ENCODE measurements at regions not wholly inside any gene's neighbourhood (a gene's known extent, or its start where the extent isn't known, plus 50 kb on each side); places are given as distances from the start of the nearest gene placed in this dataset.

DNA sequence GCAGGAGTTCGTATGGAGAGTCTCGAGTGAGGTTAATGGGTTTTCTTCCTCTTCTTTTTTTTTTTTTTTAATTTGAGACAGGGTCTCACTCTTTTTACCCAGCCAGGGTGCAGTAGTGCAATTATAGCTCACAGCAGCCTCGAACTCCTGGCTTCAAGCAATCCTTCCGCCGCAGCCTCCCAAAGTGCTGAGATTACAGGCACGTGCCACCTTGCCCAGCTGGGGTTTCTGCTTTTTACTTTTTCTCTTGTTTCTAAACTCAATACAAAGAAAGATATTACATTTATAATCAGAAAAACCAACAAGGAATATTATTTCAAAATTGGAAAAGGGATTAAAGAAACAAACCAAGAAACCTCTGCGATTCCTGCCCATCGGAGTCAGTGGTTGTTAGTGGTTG is 175.9 kb downstream of the SEC14L1 start:
- peak overlapping the region in 1 of 2 experiments; percentile 45 for H3K4me3 ChIP-seq (ENCODE audit: low read depth in 1 of 2, low read length in 1 of 2)
- TF ChIP-seq, protein P1, sequence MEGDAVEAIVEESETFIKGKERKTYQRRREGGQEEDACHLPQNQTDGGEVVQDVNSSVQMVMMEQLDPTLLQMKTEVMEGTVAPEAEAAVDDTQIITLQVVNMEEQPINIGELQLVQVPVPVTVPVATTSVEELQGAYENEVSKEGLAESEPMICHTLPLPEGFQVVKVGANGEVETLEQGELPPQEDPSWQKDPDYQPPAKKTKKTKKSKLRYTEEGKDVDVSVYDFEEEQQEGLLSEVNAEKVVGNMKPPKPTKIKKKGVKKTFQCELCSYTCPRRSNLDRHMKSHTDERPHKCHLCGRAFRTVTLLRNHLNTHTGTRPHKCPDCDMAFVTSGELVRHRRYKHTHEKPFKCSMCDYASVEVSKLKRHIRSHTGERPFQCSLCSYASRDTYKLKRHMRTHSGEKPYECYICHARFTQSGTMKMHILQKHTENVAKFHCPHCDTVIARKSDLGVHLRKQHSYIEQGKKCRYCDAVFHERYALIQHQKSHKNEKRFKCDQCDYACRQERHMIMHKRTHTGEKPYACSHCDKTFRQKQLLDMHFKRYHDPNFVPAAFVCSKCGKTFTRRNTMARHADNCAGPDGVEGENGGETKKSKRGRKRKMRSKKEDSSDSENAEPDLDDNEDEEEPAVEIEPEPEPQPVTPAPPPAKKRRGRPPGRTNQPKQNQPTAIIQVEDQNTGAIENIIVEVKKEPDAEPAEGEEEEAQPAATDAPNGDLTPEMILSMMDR (IDR thresholded peaks at IDR 0.05) = no peak
- no peaks in the 10 kb centered on the region for H3K27me3 ChIP-seq
- H3K9me3 ChIP-seq = no peaks in the 10 kb centered on the region
- no peaks in the 10 kb centered on the region for H3K36me3 ChIP-seq
- H3K27ac ChIP-seq = peak overlapping the region; percentile 88
- peaks cover 72 to 74% of the 10 kb centered on the region in 2 experiments for H3K4me1 ChIP-seq (ENCODE audit: control insufficient read depth in 1 of 2, insufficient read depth in 1 of 2, low read depth in 1 of 2, low read length in 1 of 2)

DNA sequence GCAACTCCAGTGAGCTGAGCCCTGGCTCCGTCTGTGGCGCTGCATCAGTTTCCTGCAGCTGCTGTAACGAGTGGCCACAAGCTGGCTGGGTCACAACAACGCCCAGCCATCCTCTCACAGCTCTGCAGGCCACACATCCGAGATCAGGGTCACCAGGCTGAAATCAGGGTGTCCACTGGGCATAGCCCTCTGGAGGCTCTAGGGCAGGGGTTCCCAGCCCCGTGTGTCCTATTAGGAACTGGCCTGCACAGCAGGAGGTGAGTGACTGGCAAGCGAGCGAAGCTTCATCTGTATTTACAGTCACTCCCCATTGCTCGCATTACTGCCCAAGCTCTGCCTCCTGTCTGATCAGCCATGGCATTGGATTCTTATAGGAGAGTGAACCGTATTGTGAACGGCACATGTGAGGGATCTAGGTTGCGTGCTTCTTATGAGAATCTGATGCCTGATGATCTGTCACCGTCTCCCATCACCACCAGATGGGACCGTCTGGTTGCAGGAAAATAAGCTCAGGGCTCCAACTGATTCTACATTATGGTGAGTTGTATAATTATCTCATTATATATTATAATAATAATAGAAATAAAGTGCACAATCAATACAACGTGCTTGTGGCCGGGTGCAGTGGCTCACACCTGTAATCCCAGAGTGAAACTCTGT is 176.5 kb downstream of the SEC14L1 start:
- Histone ChIP-seq H3K4me3 (ENCODE audit: low read depth in 1 of 2, low read length in 1 of 2) (no peak overlapping the region), H3K27me3 (no peaks in the 10 kb centered on the region), H3K4me1 (ENCODE audit: control insufficient read depth in 1 of 2, insufficient read depth in 1 of 2, low read depth in 1 of 2, low read length in 1 of 2) (peaks cover 72 to 74% of the 10 kb centered on the region in 2 experiments), H3K9me3 (no peaks in the 10 kb centered on the region), H3K27ac (peak overlapping the region; percentile 88), H3K36me3 (no peaks in the 10 kb centered on the region)
- TF ChIP-seq, protein P1 (IDR thresholded peaks at IDR 0.05) = no peak

DNA sequence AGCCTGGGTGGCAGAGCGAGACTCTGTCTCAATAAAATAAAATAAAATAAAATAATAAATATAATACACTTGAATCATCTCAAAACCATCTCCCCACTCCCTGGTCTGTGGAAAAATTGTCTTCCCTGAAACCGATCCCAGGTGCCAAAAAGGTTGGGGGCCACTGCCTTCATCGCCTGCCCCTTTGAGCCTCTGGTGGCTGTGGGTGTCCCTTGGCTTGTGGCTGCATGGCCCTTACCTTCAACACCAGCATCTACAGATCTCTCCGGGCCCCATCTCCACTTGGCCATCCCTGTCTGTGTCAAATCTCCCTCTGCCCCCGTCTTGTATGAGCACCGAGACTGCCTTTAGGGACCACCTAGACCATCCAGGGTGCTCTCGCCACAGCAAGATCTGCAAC is 177.3 kb downstream of the SEC14L1 start:
- Histone ChIP-seq H3K27me3 (no peaks in the 10 kb centered on the region), H3K27ac (peak overlapping the region; percentile 82), H3K36me3 (no peaks in the 10 kb centered on the region), H3K4me1 (ENCODE audit: control insufficient read depth in 1 of 2, insufficient read depth in 1 of 2, low read depth in 1 of 2, low read length in 1 of 2) (peaks cover 80 to 82% of the 10 kb centered on the region in 2 experiments), H3K4me3 (ENCODE audit: low read depth in 1 of 2, low read length in 1 of 2) (no peak overlapping the region), H3K9me3 (no peaks in the 10 kb centered on the region)
- TF ChIP-seq, protein P1 (IDR thresholded peaks at IDR 0.05) = no peak

DNA sequence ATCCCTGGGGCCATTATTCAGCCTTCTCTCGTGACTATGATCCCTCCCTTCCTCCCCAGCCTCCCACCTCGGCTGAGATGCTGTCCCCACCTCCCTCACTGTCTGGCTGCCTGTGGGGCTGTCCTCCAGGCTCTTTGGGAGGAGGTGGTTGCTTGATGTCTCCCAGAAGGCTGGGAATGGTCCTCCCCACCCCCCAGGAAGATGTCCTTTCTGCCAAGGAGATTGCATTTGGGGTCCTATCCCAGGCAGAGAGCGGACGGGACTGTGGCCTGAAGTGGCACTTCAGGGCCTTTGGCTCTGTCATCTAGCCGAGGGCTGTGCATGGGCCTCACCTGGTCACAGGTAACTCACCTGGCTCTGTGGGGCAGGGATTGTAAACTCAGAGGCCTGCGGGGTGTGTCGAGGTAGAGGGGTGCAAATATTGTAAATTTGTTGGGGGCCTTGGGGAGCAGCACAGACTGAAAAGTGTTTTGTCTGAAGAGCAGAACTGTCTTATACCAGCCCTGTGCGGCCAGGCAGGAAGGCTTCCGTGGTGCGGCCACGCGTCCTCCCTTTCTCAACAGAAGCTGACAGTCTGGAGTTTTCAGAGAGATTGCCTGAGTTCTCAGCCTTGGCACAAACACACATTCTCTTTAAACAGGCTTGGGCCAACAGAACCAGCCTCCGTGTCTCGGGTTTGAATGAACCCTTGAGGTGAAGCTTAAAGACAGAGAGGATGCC is 177.9 kb downstream of the SEC14L1 start:
- Histone ChIP-seq H3K9me3 (no peaks in the 10 kb centered on the region), H3K36me3 (no peaks in the 10 kb centered on the region), H3K4me1 (ENCODE audit: control insufficient read depth in 1 of 2, insufficient read depth in 1 of 2, low read depth in 1 of 2, low read length in 1 of 2) (peaks cover 87 to 89% of the 10 kb centered on the region in 2 experiments), H3K4me3 (ENCODE audit: low read depth in 1 of 2, low read length in 1 of 2) (peak overlapping the region; percentile 70), H3K27ac (peak overlapping the region; percentile 82), H3K27me3 (no peaks in the 10 kb centered on the region)
- TF ChIP-seq, protein P1 (IDR thresholded peaks at IDR 0.05) = no peak

DNA sequence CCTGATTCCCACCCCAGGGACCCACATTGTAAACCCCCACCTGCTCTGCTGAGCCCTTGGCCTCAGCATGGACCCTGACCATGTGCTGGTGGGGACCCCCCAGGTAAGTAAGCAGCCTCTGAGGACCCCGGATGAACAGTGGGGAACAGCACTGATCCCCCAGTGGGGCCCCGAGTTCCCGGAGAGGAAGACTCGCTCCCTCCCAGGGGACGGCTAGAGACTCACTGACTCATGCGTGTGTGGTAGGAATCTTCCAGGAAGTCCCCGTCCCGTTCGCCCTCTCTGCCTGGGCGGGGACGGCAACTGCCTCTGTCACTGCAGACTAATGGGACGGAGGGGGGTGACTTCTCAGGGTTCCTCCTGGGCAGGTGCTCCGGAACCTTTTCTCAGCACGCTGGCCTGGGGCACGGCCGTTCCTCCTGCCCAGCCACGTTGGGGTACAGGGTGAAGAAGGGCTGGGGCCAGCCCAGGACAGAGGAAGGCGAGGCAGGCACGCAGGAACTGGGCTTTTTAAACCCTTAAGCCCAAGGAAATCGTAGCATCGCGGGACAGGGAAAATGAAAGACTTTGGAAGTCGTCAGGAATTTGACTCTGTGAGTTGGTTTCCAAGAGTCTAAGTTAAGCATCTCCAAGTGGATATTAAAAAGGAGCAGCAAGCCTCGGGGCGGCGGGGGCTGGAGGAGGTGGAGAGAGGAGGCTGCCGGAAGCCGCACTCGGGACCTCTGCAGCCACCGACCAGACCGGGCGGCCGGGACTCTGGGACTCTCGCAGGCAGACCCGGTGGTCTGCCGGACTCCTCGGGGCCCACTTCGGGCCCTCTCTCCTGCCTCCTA is 178.7 kb downstream of the SEC14L1 start:
- Histone ChIP-seq H3K27me3 (no peaks in the 10 kb centered on the region), H3K27ac (peak overlapping the region; percentile 82), H3K9me3 (no peaks in the 10 kb centered on the region), H3K36me3 (no peaks in the 10 kb centered on the region), H3K4me1 (ENCODE audit: control insufficient read depth in 1 of 2, insufficient read depth in 1 of 2, low read depth in 1 of 2, low read length in 1 of 2) (peaks cover 91 to 96% of the 10 kb centered on the region in 2 experiments), H3K4me3 (ENCODE audit: low read depth in 1 of 2, low read length in 1 of 2) (peak overlapping the region; percentile 70)
- TF ChIP-seq, protein P1 (IDR thresholded peaks at IDR 0.05) = no peak

All from neutrophil (primary cell).